IMR-90 (cell line): ENCODE measurements at regions not wholly inside any gene's neighbourhood (a gene's known extent, or its start where the extent isn't known, plus 50 kb on each side); places are given as distances from the start of the nearest gene placed in this dataset.

Experiments
- CTCF ChIP-seq: conservative IDR thresholded peaks from 2 replicates; pipeline ENCODE4 v1.5.1; 2012; ENCODE audit warnings: mild to moderate bottlenecking, low read depth, low read length, improper control_type of control experiment
- SMC3 ChIP-seq: fragments of 150-350 bp; IDR thresholded peaks from 2 replicates; pipeline ENCODE4 v1.6.1; 2016; ENCODE audit warnings: low read depth, mild to moderate bottlenecking, antibody characterized with exemption, low read length, moderate library complexity

DNA sequence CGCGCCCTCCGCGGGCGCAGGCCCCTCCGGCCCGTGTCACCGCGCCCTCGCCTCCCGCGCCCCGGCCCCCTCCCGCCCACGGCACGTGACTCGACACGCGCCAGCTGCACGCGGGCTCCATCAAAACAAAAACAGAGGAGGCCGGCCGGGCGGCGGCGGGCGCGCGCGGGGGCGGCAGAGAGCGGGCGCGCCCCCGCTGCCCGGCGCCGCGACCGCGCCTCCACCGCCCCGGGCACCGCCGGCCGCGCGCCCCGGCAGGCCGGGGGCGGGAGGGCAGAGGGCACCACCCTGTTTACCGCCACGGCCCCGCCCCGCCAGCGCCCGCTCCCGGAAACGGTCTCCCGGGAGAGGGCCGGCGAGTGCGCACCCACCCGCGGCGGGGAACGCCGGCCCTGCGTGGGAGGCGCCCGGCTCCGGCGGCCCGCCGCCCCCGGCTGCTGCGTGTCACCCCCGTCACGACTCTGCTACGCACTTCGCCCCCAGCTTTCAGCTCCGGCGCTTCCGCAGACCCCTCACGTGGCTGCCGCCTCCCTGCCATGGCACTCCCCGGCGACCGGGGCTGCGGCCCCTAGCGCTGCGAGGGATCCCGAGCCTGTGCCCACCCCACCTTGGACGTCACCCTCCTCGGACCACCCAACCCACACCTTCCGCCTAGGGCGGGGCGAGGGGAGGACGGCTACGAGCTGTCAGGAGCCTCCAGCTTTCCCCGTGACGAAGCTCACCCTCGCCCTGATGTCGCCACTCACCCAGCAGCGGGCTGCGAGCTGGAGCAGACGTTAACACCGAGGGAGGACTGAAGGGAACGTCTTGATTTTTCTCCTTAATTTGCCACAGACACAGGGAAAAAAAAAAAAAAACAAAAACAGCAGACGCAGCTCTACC, 221.6 kb upstream of the MKLN1 start (continued):
- no peak for TF ChIP-seq CTCF
- no peak for TF ChIP-seq SMC3
